ENCODE measurements at regions not wholly inside any gene's neighbourhood (a gene's known extent, or its start where the extent isn't known, plus 50 kb on each side); places are given as distances from the start of the nearest gene placed in this dataset.

GRCh38 chr4:120215350-120215749 lies 148.7 kb upstream of the MAD2L1 start:
- Histone ChIP-seq H3K4ac (ENCODE audit: low read depth, low read length) (no peak overlapping the region), H3K4me3 (ENCODE audit: insufficient read depth, low read depth, low read length) (no peak overlapping the region), H3K14ac (replicated peaks; ENCODE audit: low read depth, low read length) (no peak overlapping the region), H3K79me1 (ENCODE audit: low read depth in 1 of 2, low read length in 2 of 2) (no peaks in the 10 kb centered on the region), H3K27ac (ENCODE audit: insufficient read depth, low read length) (no peak overlapping the region), H3K36me3 (ENCODE audit: control insufficient read depth, insufficient read depth, low read length) (no peaks in the 10 kb centered on the region), H2BK5ac (ENCODE audit: low read depth, low read length, poor library complexity, severe bottlenecking) (no peak overlapping the region), H3K9ac (ENCODE audit: low read depth, low read length) (no peak overlapping the region), H3K4me1 (ENCODE audit: control insufficient read depth, insufficient read depth, low read length) (no peaks in the 10 kb centered on the region), H3K4me2 (ENCODE audit: low read depth, low read length) (no peak overlapping the region), H4K91ac (ENCODE audit: insufficient read depth, low read depth, low read length) (no peak overlapping the region), H2AK9ac (replicated peaks; ENCODE audit: low read depth, low read length, poor library complexity) (no peak overlapping the region), H2AK5ac (ENCODE audit: low read depth, low read length) (no peak overlapping the region), H2AFZ (replicated peaks; ENCODE audit: low read length, poor library complexity) (no peak overlapping the region), H2BK15ac (ENCODE audit: low read depth, low read length) (no peak overlapping the region), H3K23ac (ENCODE audit: low read depth, low read length) (no peak overlapping the region), H4K8ac (ENCODE audit: low read depth in 2 of 2, low read length in 2 of 2) (no peak overlapping the region), H3K9me1 (ENCODE audit: insufficient read depth, low read length) (no peaks in the 10 kb centered on the region), H4K5ac (ENCODE audit: low read depth, low read length) (no peak overlapping the region), H2BK120ac (ENCODE audit: low read depth, low read length) (no peak overlapping the region), H3K18ac (ENCODE audit: low read depth, low read length) (no peak overlapping the region), H3K27me3 (ENCODE audit: control insufficient read depth, insufficient read depth, low read length) (no peaks in the 10 kb centered on the region), H2BK20ac (ENCODE audit: low read depth, low read length) (no peak overlapping the region), H3K56ac (ENCODE audit: extremely low read depth, insufficient read depth, low read length) (no peak overlapping the region), H3K9me3 (ENCODE audit: control insufficient read depth, insufficient read depth, low read length) (no peaks in the 10 kb centered on the region), H4K20me1 (ENCODE audit: insufficient read depth, low read length) (no peaks in the 10 kb centered on the region)
- no CpG with 5 or more reads among the region's 1 CpG for WGBS, 2 experiments (ENCODE audit: extremely low coverage in 2 of 2, insufficient read length in 1 of 2)
- intact Hi-C loops (cut with micrococcal nuclease) (no loop called here), dilution Hi-C loops (cut with HindIII; ENCODE audit: low sequenced_read_pairs, unreplicated experiment) (no loop called here), in situ Hi-C loops (cut with MboI; ENCODE audit: low sequenced_read_pairs) (no loop called here)
- no TSS peak for BruUV-seq (replicated peaks)
- DNase-seq, result no peak
- ChIA-PET CTCF (no interaction called here), POLR2A (ENCODE audit: unreplicated experiment) (no interaction called here)
- no peak for ATAC-seq (ENCODE audit: low read depth)
- TF ChIP-seq POLR2A (IDR thresholded peaks at IDR 0.05; ENCODE audit: low read depth, low read length) (no peak), RCOR1 (IDR thresholded peaks at IDR 0.05; ENCODE audit: insufficient replicate concordance, low read length) (no peak), ELK1 (IDR thresholded peaks at IDR 0.05; ENCODE audit: borderline replicate concordance, low read depth, low read length) (no peak), RFX5 (IDR thresholded peaks at IDR 0.05; ENCODE audit: low read depth, low read length) (no peak), RAD21 (IDR thresholded peaks at IDR 0.05; ENCODE audit: low read length) (no peak), FOS (IDR thresholded peaks at IDR 0.05; ENCODE audit: low read depth, low read length) (no peak), CHD1 (IDR thresholded peaks at IDR 0.05; ENCODE audit: low read depth, low read length) (no peak)

All from IMR-90 (cell line).